Liver (tissue), 8 donors: ENCODE measurements at regions not wholly inside any gene's neighbourhood (a gene's known extent, or its start where the extent isn't known, plus 50 kb on each side); places are given as distances from the start of the nearest gene placed in this dataset.

Experiments
- DNase-seq: peaks from one replicate; pipeline ENCODE4 v3.0.0-alpha.2; 2017; ENCODE audit warnings: low spot score
- H3K27ac ChIP-seq, 2 donors: one replicate each; pipeline ENCODE4 v1.7.0; 2013; ENCODE audit warnings: inconsistent platforms in 2 of 2, low read length in 2 of 2, control low read depth in 1 of 2, low read depth in 1 of 2, mild to moderate bottlenecking in 1 of 2
- H3K27me3 ChIP-seq, 4 donors: one replicate each; pipeline versions ENCODE4 v1.6.1 to v1.7.0; 2013; ENCODE audit warnings: low read length in 3 of 4, inconsistent platforms in 1 of 4, mild to moderate bottlenecking in 1 of 4, moderate library complexity in 1 of 4; ENCODE audit not compliant: control insufficient read depth in 4 of 4, insufficient read depth in 4 of 4
- H3K36me3 ChIP-seq, 4 donors: one replicate each; pipeline versions ENCODE4 v1.6.1 to v1.7.0; 2013; ENCODE audit warnings: low read length in 3 of 4, mild to moderate bottlenecking in 3 of 4, low read depth in 1 of 4, moderate library complexity in 1 of 4; ENCODE audit not compliant: control insufficient read depth in 4 of 4, insufficient read depth in 3 of 4
- H3K4me1 ChIP-seq, 4 donors: one replicate each; pipeline versions ENCODE4 v1.6.1 to v1.7.0; 2013; ENCODE audit warnings: low read length in 3 of 4, mild to moderate bottlenecking in 3 of 4, moderate library complexity in 1 of 4; ENCODE audit not compliant: control insufficient read depth in 4 of 4, insufficient read depth in 4 of 4
- H3K4me3 ChIP-seq, 3 donors: one replicate each; pipeline versions ENCODE4 v1.6.1 to v1.7.0; 2013; ENCODE audit warnings: low read length in 3 of 3, control low read depth in 1 of 3, low read depth in 1 of 3, mild to moderate bottlenecking in 1 of 3
- H3K9ac ChIP-seq, 2 donors: one replicate each; pipeline ENCODE4 v1.7.0; 2013; ENCODE audit warnings: low read length in 2 of 2, mild to moderate bottlenecking in 2 of 2, moderate library complexity in 2 of 2, control low read depth in 1 of 2, low read depth in 1 of 2
- H3K9me3 ChIP-seq, 4 donors: one replicate each; pipeline versions ENCODE4 v1.6.1 to v1.7.0; 2013; ENCODE audit warnings: low read length in 3 of 4; ENCODE audit not compliant: control insufficient read depth in 4 of 4
- EGR1 ChIP-seq, 2 donors: IDR thresholded peaks; 2 replicates each; pipeline ENCODE4 v1.6.1; 2016 to 2018; ENCODE audit warnings: antibody characterized with exemption in 2 of 2, low read depth in 2 of 2
- FOXA1 ChIP-seq: IDR thresholded peaks from 2 replicates; pipeline ENCODE4 v1.6.1; 2016; ENCODE audit warnings: antibody characterized with exemption
- FOXA2 ChIP-seq: IDR thresholded peaks from 2 replicates; pipeline ENCODE4 v1.6.1; 2016; ENCODE audit warnings: antibody characterized with exemption
- HNF4A ChIP-seq, 2 donors: conservative IDR thresholded peaks; 2 replicates each; pipeline ENCODE4 v1.6.1; 2016; ENCODE audit warnings: antibody characterized with exemption in 2 of 2, mild to moderate bottlenecking in 2 of 2
- HNF4G ChIP-seq: IDR thresholded peaks from 2 replicates; pipeline ENCODE4 v1.6.1; 2016; ENCODE audit warnings: antibody characterized with exemption
- JUND ChIP-seq, 2 donors: IDR thresholded peaks; 2 replicates each; pipeline ENCODE4 v1.6.1; 2016; ENCODE audit warnings: antibody characterized with exemption in 2 of 2
- NR2F2 ChIP-seq: IDR thresholded peaks from 2 replicates; pipeline ENCODE4 v1.6.1; 2016; ENCODE audit warnings: antibody characterized with exemption
- RAD21 ChIP-seq, 2 donors: IDR thresholded peaks; 2 replicates each; pipeline ENCODE4 v1.6.1; 2016; ENCODE audit warnings: antibody characterized with exemption in 2 of 2, mild to moderate bottlenecking in 2 of 2
- RXRA ChIP-seq, 2 donors: IDR thresholded peaks; 2 replicates each; pipeline ENCODE4 v1.6.1; 2017 to 2018; ENCODE audit warnings: antibody characterized with exemption in 2 of 2, mild to moderate bottlenecking in 1 of 2
- SP1 ChIP-seq: IDR thresholded peaks from 2 replicates; pipeline ENCODE4 v1.6.1; 2018; ENCODE audit warnings: antibody characterized with exemption, mild to moderate bottlenecking
- TAF1 ChIP-seq: conservative IDR thresholded peaks from 2 replicates; pipeline ENCODE4 v1.6.1; 2016; ENCODE audit warnings: antibody characterized with exemption, mild to moderate bottlenecking
- YY1 ChIP-seq: IDR thresholded peaks from 2 replicates; pipeline ENCODE4 v1.6.1; 2016; ENCODE audit warnings: antibody characterized with exemption, mild to moderate bottlenecking
- WGBS: extraction: QIAGEN DNeasy Blood & Tissue Kit; methylation state at CpG from one replicate; pipeline ENCODE4 v1.1.7; 2013; 5-methylcytosine and 5-hydroxymethylcytosine counted together
- TF ChIP-seq, protein P1 (sequence below): IDR thresholded peaks from 2 replicates; pipeline ENCODE4 v1.6.1; 2016; ENCODE audit warnings: antibody characterized with exemption, mild to moderate bottlenecking
- TF ChIP-seq, protein P2 (sequence below): IDR thresholded peaks from 2 replicates; pipeline ENCODE4 v1.6.1; 2016; ENCODE audit warnings: antibody characterized with exemption
- TF ChIP-seq, protein P3 (sequence below): fragments of 150-350 bp; IDR thresholded peaks from 2 replicates; pipeline ENCODE4 v1.5.1; 2017; ENCODE audit warnings: improper control_type of control experiment, low read depth, low read length; ENCODE audit not compliant: missing input control
- TF ChIP-seq, protein P4 (sequence below): IDR thresholded peaks from 2 replicates; pipeline ENCODE4 v1.6.1; 2016; ENCODE audit warnings: antibody characterized with exemption
- TF ChIP-seq, protein P5 (sequence below): IDR thresholded peaks from 2 replicates; pipeline ENCODE4 v1.6.1; 2016; ENCODE audit warnings: antibody characterized with exemption
- donor health status: healthy.
- donor health status: healthy.
- donor health status: healthy.
- donor health status: healthy.
- donor health status: healthy.

GRCh38 chr4:19780871-19781270 is 470.8 kb upstream of the SLIT2 start:
- Histone ChIP-seq H3K9me3 (peaks cover 0 to 12% (median 4%) of the 10 kb centered on the region in 4 donors), H3K27ac (no peak overlapping the region), H3K4me3 (no peak overlapping the region), H3K9ac (no peak overlapping the region), H3K4me1 (no peaks in the 10 kb centered on the region), H3K27me3 (no peaks in the 10 kb centered on the region), H3K36me3 (no peaks in the 10 kb centered on the region)
- TF ChIP-seq, protein P1, sequence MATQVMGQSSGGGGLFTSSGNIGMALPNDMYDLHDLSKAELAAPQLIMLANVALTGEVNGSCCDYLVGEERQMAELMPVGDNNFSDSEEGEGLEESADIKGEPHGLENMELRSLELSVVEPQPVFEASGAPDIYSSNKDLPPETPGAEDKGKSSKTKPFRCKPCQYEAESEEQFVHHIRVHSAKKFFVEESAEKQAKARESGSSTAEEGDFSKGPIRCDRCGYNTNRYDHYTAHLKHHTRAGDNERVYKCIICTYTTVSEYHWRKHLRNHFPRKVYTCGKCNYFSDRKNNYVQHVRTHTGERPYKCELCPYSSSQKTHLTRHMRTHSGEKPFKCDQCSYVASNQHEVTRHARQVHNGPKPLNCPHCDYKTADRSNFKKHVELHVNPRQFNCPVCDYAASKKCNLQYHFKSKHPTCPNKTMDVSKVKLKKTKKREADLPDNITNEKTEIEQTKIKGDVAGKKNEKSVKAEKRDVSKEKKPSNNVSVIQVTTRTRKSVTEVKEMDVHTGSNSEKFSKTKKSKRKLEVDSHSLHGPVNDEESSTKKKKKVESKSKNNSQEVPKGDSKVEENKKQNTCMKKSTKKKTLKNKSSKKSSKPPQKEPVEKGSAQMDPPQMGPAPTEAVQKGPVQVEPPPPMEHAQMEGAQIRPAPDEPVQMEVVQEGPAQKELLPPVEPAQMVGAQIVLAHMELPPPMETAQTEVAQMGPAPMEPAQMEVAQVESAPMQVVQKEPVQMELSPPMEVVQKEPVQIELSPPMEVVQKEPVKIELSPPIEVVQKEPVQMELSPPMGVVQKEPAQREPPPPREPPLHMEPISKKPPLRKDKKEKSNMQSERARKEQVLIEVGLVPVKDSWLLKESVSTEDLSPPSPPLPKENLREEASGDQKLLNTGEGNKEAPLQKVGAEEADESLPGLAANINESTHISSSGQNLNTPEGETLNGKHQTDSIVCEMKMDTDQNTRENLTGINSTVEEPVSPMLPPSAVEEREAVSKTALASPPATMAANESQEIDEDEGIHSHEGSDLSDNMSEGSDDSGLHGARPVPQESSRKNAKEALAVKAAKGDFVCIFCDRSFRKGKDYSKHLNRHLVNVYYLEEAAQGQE, result no peak
- TF ChIP-seq FOXA1 (no peak), TAF1 (no peak), FOXA2 (no peak), HNF4A (conservative IDR thresholded peaks at IDR 0.05) (no peak), RAD21 (IDR thresholded peaks at IDR 0.05) (no peak), RXRA (IDR thresholded peaks at IDR 0.05) (no peak), HNF4G (no peak), EGR1 (IDR thresholded peaks at IDR 0.05; ENCODE audit: low read depth in 2 of 2) (no peak), SP1 (no peak)
- TF ChIP-seq, protein P2, sequence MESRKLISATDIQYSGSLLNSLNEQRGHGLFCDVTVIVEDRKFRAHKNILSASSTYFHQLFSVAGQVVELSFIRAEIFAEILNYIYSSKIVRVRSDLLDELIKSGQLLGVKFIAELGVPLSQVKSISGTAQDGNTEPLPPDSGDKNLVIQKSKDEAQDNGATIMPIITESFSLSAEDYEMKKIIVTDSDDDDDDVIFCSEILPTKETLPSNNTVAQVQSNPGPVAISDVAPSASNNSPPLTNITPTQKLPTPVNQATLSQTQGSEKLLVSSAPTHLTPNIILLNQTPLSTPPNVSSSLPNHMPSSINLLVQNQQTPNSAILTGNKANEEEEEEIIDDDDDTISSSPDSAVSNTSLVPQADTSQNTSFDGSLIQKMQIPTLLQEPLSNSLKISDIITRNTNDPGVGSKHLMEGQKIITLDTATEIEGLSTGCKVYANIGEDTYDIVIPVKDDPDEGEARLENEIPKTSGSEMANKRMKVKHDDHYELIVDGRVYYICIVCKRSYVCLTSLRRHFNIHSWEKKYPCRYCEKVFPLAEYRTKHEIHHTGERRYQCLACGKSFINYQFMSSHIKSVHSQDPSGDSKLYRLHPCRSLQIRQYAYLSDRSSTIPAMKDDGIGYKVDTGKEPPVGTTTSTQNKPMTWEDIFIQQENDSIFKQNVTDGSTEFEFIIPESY, result no peak
- TF ChIP-seq, protein P3, sequence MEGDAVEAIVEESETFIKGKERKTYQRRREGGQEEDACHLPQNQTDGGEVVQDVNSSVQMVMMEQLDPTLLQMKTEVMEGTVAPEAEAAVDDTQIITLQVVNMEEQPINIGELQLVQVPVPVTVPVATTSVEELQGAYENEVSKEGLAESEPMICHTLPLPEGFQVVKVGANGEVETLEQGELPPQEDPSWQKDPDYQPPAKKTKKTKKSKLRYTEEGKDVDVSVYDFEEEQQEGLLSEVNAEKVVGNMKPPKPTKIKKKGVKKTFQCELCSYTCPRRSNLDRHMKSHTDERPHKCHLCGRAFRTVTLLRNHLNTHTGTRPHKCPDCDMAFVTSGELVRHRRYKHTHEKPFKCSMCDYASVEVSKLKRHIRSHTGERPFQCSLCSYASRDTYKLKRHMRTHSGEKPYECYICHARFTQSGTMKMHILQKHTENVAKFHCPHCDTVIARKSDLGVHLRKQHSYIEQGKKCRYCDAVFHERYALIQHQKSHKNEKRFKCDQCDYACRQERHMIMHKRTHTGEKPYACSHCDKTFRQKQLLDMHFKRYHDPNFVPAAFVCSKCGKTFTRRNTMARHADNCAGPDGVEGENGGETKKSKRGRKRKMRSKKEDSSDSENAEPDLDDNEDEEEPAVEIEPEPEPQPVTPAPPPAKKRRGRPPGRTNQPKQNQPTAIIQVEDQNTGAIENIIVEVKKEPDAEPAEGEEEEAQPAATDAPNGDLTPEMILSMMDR, result no peak
- TF ChIP-seq, protein P4, sequence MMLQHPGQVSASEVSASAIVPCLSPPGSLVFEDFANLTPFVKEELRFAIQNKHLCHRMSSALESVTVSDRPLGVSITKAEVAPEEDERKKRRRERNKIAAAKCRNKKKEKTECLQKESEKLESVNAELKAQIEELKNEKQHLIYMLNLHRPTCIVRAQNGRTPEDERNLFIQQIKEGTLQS, result no peak
- TF ChIP-seq, protein P5, sequence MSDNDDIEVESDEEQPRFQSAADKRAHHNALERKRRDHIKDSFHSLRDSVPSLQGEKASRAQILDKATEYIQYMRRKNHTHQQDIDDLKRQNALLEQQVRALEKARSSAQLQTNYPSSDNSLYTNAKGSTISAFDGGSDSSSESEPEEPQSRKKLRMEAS, result no peak
- DNase-seq, result no peak
- WGBS, result 85% methylated on average over 3 of the region's 3 CpGs

GRCh38 chr4:19776929-19777328 is 474.8 kb upstream of the SLIT2 start:
- no peaks in the 10 kb centered on the region for H3K4me1 ChIP-seq
- H3K4me3 ChIP-seq, result no peak overlapping the region
- no peak overlapping the region for H3K27ac ChIP-seq
- H3K9ac ChIP-seq, result no peak overlapping the region
- H3K36me3 ChIP-seq, result no peaks in the 10 kb centered on the region
- no peak for DNase-seq
- peaks cover 0 to 3% (median 0%) of the 10 kb centered on the region in 4 donors for H3K9me3 ChIP-seq
- H3K27me3 ChIP-seq, result no peaks in the 10 kb centered on the region
- TF ChIP-seq, protein P1, result no peak
- TF ChIP-seq JUND (IDR thresholded peaks at IDR 0.05), result no peak
- TF ChIP-seq, protein P5, result no peak
- TF ChIP-seq, protein P4, result no peak
- TF ChIP-seq FOXA1, result no peak
- no peak for TF ChIP-seq YY1
- no peak for TF ChIP-seq RAD21 (IDR thresholded peaks at IDR 0.05)
- no peak for TF ChIP-seq HNF4G
- TF ChIP-seq NR2F2, result no peak
- no peak for TF ChIP-seq EGR1 (IDR thresholded peaks at IDR 0.05; ENCODE audit: low read depth in 2 of 2)
- no peak for TF ChIP-seq RXRA (IDR thresholded peaks at IDR 0.05)
- TF ChIP-seq HNF4A (conservative IDR thresholded peaks at IDR 0.05), result no peak
- TF ChIP-seq SP1, result no peak
- TF ChIP-seq, protein P2, result no peak
